HG02885 (cell line): ENCODE measurements at regions not wholly inside any gene's neighbourhood (a gene's known extent, or its start where the extent isn't known, plus 50 kb on each side); places are given as distances from the start of the nearest gene placed in this dataset.
"Not testable (repeated sequence)": the region's sequence is repeated elsewhere in the genome, so short reads cannot be mapped to it uniquely, and the experiment has no call there.

Experiments used
- ATAC-seq: cut with Tn5 transposase; IDR thresholded peaks from one replicate; pipeline ENCODE4 v1.9.1; 2021; ENCODE audit warnings: mild to moderate bottlenecking; ENCODE audit not compliant: unreplicated experiment, poor library complexity

GRCh38 chr7:123270570-123270969, 70.8 kb upstream of the SLC13A1 start:
- no peak for ATAC-seq

- ATAC-seq = no peak
Measured at GRCh38 chr7:123265853-123266252, 66.1 kb upstream of the SLC13A1 start.

GRCh38 chr7:123264820-123265219, 65.1 kb upstream of the SLC13A1 start:
- not testable (repeated sequence) for ATAC-seq

GRCh38 chr7:123260428-123260960, 60.7 kb upstream of the SLC13A1 start:
- no peak for ATAC-seq

- ATAC-seq = no peak
Measured at GRCh38 chr7:123259759-123260158, 60.0 kb upstream of the SLC13A1 start.
